ENCODE measurements at regions not wholly inside any gene's neighbourhood (a gene's known extent, or its start where the extent isn't known, plus 50 kb on each side); places are given as distances from the start of the nearest gene placed in this dataset.

- Histone ChIP-seq H4K20me1 (replicated peaks; ENCODE audit: control insufficient read depth, extremely low read depth, insufficient read depth, low read length) (no peaks in the 10 kb centered on the region), H3K9ac (replicated peaks; ENCODE audit: extremely low read depth, insufficient read depth, low read length) (no peak overlapping the region), H2AFZ (ENCODE audit: low read depth, low read length) (no peak overlapping the region), H3K4me2 (ENCODE audit: insufficient read depth, low read length) (no peak overlapping the region), H3K9me1 (replicated peaks; ENCODE audit: control insufficient read depth, extremely low read depth, insufficient read depth, low read length) (no peaks in the 10 kb centered on the region), H3K79me2 (ENCODE audit: control insufficient read depth, insufficient read depth, low read length) (no peaks in the 10 kb centered on the region), H3K36me3 (ENCODE audit: control insufficient read depth in 2 of 2, extremely low read depth in 1 of 2, insufficient read depth in 2 of 2, low read length in 2 of 2) (no peaks in the 10 kb centered on the region), H3K27me3 (ENCODE audit: control insufficient read depth in 2 of 2, insufficient read depth in 2 of 2, low read length in 2 of 2) (no peaks in the 10 kb centered on the region), H3K9me3 (replicated peaks; ENCODE audit: control insufficient read depth, insufficient read depth, low read length) (no peaks in the 10 kb centered on the region), H3K4me3 (replicated peaks in 1 of 3; ENCODE audit: insufficient read depth in 1 of 3, low read depth in 1 of 3, low read length in 3 of 3) (no peak overlapping the region), H3K27ac (ENCODE audit: insufficient read depth, low read depth, low read length) (no peak overlapping the region), H3K4me1 (ENCODE audit: control insufficient read depth, extremely low read depth, insufficient read depth, low read length) (no peaks in the 10 kb centered on the region)
- POLR2A ChIA-PET, result no interaction called here
- TF ChIP-seq CTCF (IDR thresholded peaks at IDR 0.05; ENCODE audit: extremely low read depth in 1 of 2, insufficient read depth in 1 of 2, low read depth in 1 of 2, low read length in 2 of 2) (no peak), POLR2A (IDR thresholded peaks at IDR 0.05; ENCODE audit: low read depth, low read length) (no peak), JUN (IDR thresholded peaks at IDR 0.05; ENCODE audit: borderline replicate concordance, insufficient read depth, insufficient read length, low read depth) (no peak), FOS (IDR thresholded peaks at IDR 0.05; ENCODE audit: borderline replicate concordance, insufficient read depth, low read length) (no peak), POLR2AphosphoS5 (IDR thresholded peaks at IDR 0.05; ENCODE audit: insufficient read depth, low read depth, low read length) (no peak)
- DNase-seq (ENCODE audit: low read depth, low spot score) (no peak), FAIRE-seq (no peak)
- CTCF ChIA-PET, result no interaction called here
- dilution Hi-C loops (cut with MboI; ENCODE audit: extremely low pct_ligation_motif_present, low sequenced_read_pairs) (no loop called here), intact Hi-C loops (cut with micrococcal nuclease) (no loop called here)
- no TSS peak for BruUV-seq (replicated peaks)
Measured at GRCh38 chr9:108257382-108257781, 598.4 kb downstream of the ACTL7B start.

DNA sequence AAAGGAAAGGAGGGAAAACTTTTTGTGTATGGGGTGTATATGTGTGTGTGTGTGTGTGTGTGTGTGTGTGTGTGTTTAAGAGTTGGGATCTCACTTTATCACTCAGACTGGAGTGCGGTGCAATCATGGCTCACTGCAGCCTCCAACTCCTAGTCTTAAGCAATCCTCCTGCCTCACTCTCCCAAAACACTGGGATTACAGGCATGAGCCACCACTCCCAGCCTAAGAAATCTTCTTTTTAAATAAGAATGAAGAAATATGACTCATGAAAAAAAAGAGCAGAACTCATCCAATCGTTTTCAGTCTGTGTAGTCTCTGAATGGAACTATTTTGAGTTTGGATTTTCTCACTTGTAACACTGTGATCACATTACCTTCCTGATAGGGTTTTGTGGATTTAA lies 601.5 kb downstream of the ACTL7B start:
- no peak overlapping the region for H2AFZ ChIP-seq (ENCODE audit: low read depth, low read length)
- BruUV-seq (replicated peaks), result no TSS peak
- H3K9ac ChIP-seq (replicated peaks; ENCODE audit: extremely low read depth, insufficient read depth, low read length), result no peak overlapping the region
- dilution Hi-C loops (cut with MboI; ENCODE audit: extremely low pct_ligation_motif_present, low sequenced_read_pairs) (no loop called here), intact Hi-C loops (cut with micrococcal nuclease) (no loop called here)
- ChIA-PET CTCF (no interaction called here), POLR2A (no interaction called here)
- H3K9me1 ChIP-seq (replicated peaks; ENCODE audit: control insufficient read depth, extremely low read depth, insufficient read depth, low read length), result no peaks in the 10 kb centered on the region
- H3K9me3 ChIP-seq (replicated peaks; ENCODE audit: control insufficient read depth, insufficient read depth, low read length), result no peaks in the 10 kb centered on the region
- TF ChIP-seq JUN (IDR thresholded peaks at IDR 0.05; ENCODE audit: borderline replicate concordance, insufficient read depth, insufficient read length, low read depth) (no peak), CTCF (IDR thresholded peaks at IDR 0.05; ENCODE audit: extremely low read depth in 1 of 2, insufficient read depth in 1 of 2, low read depth in 1 of 2, low read length in 2 of 2) (no peak), EZH2 (IDR thresholded peaks at IDR 0.05; ENCODE audit: borderline replicate concordance, low read depth, low read length, severe bottlenecking) (no peak), MAX (IDR thresholded peaks at IDR 0.05; ENCODE audit: insufficient read depth, insufficient read length) (no peak), GATA2 (IDR thresholded peaks at IDR 0.05; ENCODE audit: insufficient read depth, insufficient read length, low read depth, low read length) (no peak)
- H3K27ac ChIP-seq (ENCODE audit: insufficient read depth, low read depth, low read length), result no peak overlapping the region
- no peaks in the 10 kb centered on the region for H3K4me1 ChIP-seq (ENCODE audit: control insufficient read depth, extremely low read depth, insufficient read depth, low read length)
- H3K4me3 ChIP-seq (replicated peaks in 1 of 3; ENCODE audit: insufficient read depth in 1 of 3, low read depth in 1 of 3, low read length in 3 of 3), result no peak overlapping the region
- no peaks in the 10 kb centered on the region for H3K79me2 ChIP-seq (ENCODE audit: control insufficient read depth, insufficient read depth, low read length)
- no peaks in the 10 kb centered on the region for H3K36me3 ChIP-seq (ENCODE audit: control insufficient read depth in 2 of 2, extremely low read depth in 1 of 2, insufficient read depth in 2 of 2, low read length in 2 of 2)
- no peaks in the 10 kb centered on the region for H4K20me1 ChIP-seq (replicated peaks; ENCODE audit: control insufficient read depth, extremely low read depth, insufficient read depth, low read length)
- H3K27me3 ChIP-seq (ENCODE audit: control insufficient read depth in 2 of 2, insufficient read depth in 2 of 2, low read length in 2 of 2), result no peaks in the 10 kb centered on the region
- no peak overlapping the region for H3K4me2 ChIP-seq (ENCODE audit: insufficient read depth, low read length)
- DNase-seq (ENCODE audit: low read depth, low spot score) (no peak), FAIRE-seq (no peak)

Measured in endothelial cell of umbilical vein (primary cell).